ENCODE measurements at regions not wholly inside any gene's neighbourhood (a gene's known extent, or its start where the extent isn't known, plus 50 kb on each side); places are given as distances from the start of the nearest gene placed in this dataset.
A peak's percentile ranks its signal among the peaks of the same experiment; 100 is the strongest.

GRCh38 chr5:158162479-158163034 is 303.6 kb upstream of the CLINT1 start:
- no peak for TF ChIP-seq CTCF (IDR thresholded peaks at IDR 0.05; ENCODE audit: insufficient read depth, low read length, missing control alignments)
- ChIA-PET POLR2A (no interaction called here), CTCF (interaction anchor here (0.9 to 2.7 kb wide), 5 partner anchors 8 to 994 kb away, joined by 3 to 14 read pairs (median 3); no protein-coding TSS in a partner anchor)
- DNase-seq (ENCODE audit: low read depth, low spot score) = no peak
- no peak overlapping the region for H3K4me3 ChIP-seq (ENCODE audit: low read depth, low read length)

- H3K4me3 ChIP-seq (ENCODE audit: low read depth, low read length) = no peak overlapping the region
- ChIA-PET CTCF (interaction anchor here (0.9 to 2.7 kb wide), 6 partner anchors 9 to 995 kb away, joined by 3 to 14 read pairs (median 4); no protein-coding TSS in a partner anchor), POLR2A (no interaction called here)
- no peak for TF ChIP-seq CTCF (IDR thresholded peaks at IDR 0.05; ENCODE audit: insufficient read depth, low read length, missing control alignments)
- no peak for DNase-seq (ENCODE audit: low read depth, low spot score)
Measured at GRCh38 chr5:158162026-158162425, 303.1 kb upstream of the CLINT1 start.

- CTCF ChIA-PET = no interaction called here
Measured at GRCh38 chr5:158159621-158160020, 300.7 kb upstream of the CLINT1 start.

GRCh38 chr5:158155811-158156505 is 297.0 kb upstream of the CLINT1 start:
- ChIA-PET POLR2A (no interaction called here), CTCF (interaction anchor here (1.1 to 1.6 kb wide), 3 partner anchors 19 to 81 kb away, joined by 3 to 8 read pairs (median 3); no protein-coding TSS in a partner anchor)
- TF ChIP-seq CTCF (IDR thresholded peaks at IDR 0.05; ENCODE audit: insufficient read depth, low read length, missing control alignments) = no peak
- no peak for DNase-seq (ENCODE audit: low read depth, low spot score)
- H3K4me3 ChIP-seq (ENCODE audit: low read depth, low read length) = no peak overlapping the region

More at GRCh38 chr5:158159621-158160020, 300.7 kb upstream of the CLINT1 start:
- H3K4me3 ChIP-seq (ENCODE audit: low read depth, low read length) = no peak overlapping the region
- DNase-seq (ENCODE audit: low read depth, low spot score) = no peak
- TF ChIP-seq CTCF (IDR thresholded peaks at IDR 0.05; ENCODE audit: insufficient read depth, low read length, missing control alignments) = no peak
- POLR2A ChIA-PET = no interaction called here

- ChIA-PET CTCF (interaction anchor here (1.3 to 2.7 kb wide), 4 partner anchors 12 to 80 kb away, joined by 3 to 8 read pairs (median 8); no protein-coding TSS in a partner anchor), POLR2A (no interaction called here)
- no peak overlapping the region for H3K4me3 ChIP-seq (ENCODE audit: low read depth, low read length)
- no peak for TF ChIP-seq CTCF (IDR thresholded peaks at IDR 0.05; ENCODE audit: insufficient read depth, low read length, missing control alignments)
- DNase-seq (ENCODE audit: low read depth, low spot score) = no peak
Measured at GRCh38 chr5:158155067-158155466, 296.1 kb upstream of the CLINT1 start.

GRCh38 chr5:158154226-158155005 is 295.5 kb upstream of the CLINT1 start:
- ChIA-PET CTCF (interaction anchor here (1.3 to 2.7 kb wide), 3 partner anchors 11 to 79 kb away, joined by 5 to 8 read pairs (median 8); no protein-coding TSS in a partner anchor), POLR2A (no interaction called here)
- DNase-seq (ENCODE audit: low read depth, low spot score) = peak; percentile 29
- TF ChIP-seq CTCF (IDR thresholded peaks at IDR 0.05; ENCODE audit: insufficient read depth, low read length, missing control alignments) = no peak
- H3K4me3 ChIP-seq (ENCODE audit: low read depth, low read length) = no peak overlapping the region
